ENCODE measurements at regions not wholly inside any gene's neighbourhood (a gene's known extent, or its start where the extent isn't known, plus 50 kb on each side); places are given as distances from the start of the nearest gene placed in this dataset.

DNA sequence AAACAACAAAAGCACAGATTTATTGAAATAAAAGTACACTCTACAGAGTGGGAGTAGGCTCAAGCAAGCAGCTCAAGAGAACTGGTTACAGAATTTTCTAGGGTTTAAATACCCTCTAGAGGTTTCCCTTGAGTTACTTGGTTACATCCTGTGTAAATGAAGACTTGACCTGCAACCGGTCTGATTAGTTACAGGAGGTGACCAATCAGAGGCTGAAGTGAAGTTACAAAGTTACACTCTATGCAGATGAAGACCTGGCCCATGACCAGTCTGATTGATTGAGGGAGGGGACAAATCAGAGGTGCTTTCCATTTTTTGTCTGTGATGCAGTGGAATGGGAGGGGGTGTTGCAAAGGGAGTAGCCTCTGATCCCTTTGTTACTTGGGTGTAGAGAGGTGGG is 723.4 kb downstream of the ZPLD1 start:
- TF ChIP-seq, protein P1, sequence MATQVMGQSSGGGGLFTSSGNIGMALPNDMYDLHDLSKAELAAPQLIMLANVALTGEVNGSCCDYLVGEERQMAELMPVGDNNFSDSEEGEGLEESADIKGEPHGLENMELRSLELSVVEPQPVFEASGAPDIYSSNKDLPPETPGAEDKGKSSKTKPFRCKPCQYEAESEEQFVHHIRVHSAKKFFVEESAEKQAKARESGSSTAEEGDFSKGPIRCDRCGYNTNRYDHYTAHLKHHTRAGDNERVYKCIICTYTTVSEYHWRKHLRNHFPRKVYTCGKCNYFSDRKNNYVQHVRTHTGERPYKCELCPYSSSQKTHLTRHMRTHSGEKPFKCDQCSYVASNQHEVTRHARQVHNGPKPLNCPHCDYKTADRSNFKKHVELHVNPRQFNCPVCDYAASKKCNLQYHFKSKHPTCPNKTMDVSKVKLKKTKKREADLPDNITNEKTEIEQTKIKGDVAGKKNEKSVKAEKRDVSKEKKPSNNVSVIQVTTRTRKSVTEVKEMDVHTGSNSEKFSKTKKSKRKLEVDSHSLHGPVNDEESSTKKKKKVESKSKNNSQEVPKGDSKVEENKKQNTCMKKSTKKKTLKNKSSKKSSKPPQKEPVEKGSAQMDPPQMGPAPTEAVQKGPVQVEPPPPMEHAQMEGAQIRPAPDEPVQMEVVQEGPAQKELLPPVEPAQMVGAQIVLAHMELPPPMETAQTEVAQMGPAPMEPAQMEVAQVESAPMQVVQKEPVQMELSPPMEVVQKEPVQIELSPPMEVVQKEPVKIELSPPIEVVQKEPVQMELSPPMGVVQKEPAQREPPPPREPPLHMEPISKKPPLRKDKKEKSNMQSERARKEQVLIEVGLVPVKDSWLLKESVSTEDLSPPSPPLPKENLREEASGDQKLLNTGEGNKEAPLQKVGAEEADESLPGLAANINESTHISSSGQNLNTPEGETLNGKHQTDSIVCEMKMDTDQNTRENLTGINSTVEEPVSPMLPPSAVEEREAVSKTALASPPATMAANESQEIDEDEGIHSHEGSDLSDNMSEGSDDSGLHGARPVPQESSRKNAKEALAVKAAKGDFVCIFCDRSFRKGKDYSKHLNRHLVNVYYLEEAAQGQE (IDR thresholded peaks at IDR 0.05; ENCODE audit: insufficient read depth in 1 of 2, low read depth in 2 of 2, low read length in 1 of 2) = no peak
- TF ChIP-seq, protein P2, sequence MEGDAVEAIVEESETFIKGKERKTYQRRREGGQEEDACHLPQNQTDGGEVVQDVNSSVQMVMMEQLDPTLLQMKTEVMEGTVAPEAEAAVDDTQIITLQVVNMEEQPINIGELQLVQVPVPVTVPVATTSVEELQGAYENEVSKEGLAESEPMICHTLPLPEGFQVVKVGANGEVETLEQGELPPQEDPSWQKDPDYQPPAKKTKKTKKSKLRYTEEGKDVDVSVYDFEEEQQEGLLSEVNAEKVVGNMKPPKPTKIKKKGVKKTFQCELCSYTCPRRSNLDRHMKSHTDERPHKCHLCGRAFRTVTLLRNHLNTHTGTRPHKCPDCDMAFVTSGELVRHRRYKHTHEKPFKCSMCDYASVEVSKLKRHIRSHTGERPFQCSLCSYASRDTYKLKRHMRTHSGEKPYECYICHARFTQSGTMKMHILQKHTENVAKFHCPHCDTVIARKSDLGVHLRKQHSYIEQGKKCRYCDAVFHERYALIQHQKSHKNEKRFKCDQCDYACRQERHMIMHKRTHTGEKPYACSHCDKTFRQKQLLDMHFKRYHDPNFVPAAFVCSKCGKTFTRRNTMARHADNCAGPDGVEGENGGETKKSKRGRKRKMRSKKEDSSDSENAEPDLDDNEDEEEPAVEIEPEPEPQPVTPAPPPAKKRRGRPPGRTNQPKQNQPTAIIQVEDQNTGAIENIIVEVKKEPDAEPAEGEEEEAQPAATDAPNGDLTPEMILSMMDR (IDR thresholded peaks at IDR 0.05) = no peak
- TF ChIP-seq SIN3A (IDR thresholded peaks at IDR 0.05; ENCODE audit: borderline replicate concordance, insufficient read depth, low read depth, low read length) = no peak
